PC-9 (cell line): ENCODE measurements at regions not wholly inside any gene's neighbourhood (a gene's known extent, or its start where the extent isn't known, plus 50 kb on each side); places are given as distances from the start of the nearest gene placed in this dataset.
A peak's percentile ranks its signal among the peaks of the same experiment; 100 is the strongest.

Experiments
- BruUV-seq: library from RNA; stranded (reverse); fragments of 400-500 nt; replicated peaks from 2 replicates; lab custom pipeline; 2021; lab: Mats Ljungman, UMichigan
- CTCF ChIA-PET: fragments of 300-600 bp; sonication (Branson Sonifier 250); formaldehyde crosslinking; loops from one replicate; lab custom pipeline; 2022; ENCODE audit warnings: antibody characterized with exemption; lab: Charles Lee
- POLR2A ChIA-PET: fragments of 300-600 bp; sonication (Branson Sonifier 250); formaldehyde crosslinking; loops from one replicate; lab custom pipeline; 2022; ENCODE audit warnings: antibody characterized with exemption; ENCODE audit not compliant: unreplicated experiment; lab: Charles Lee
- DNase-seq, 2 experiments: peaks; one replicate each; pipeline versions ENCODE4 v3.0.0 to v3.0.0-alpha.2; 2015 to 2022; ENCODE audit warnings: mixed read lengths in 1 of 2
- H2AFZ ChIP-seq: fragments of 200-600 bp; sonication (generic); 2 replicates; pipeline ENCODE4 v1.8.1; 2017; ENCODE audit warnings: antibody characterized with exemption
- H3F3A ChIP-seq: fragments of 200-600 bp; sonication (generic); 2 replicates; pipeline ENCODE4 v1.8.1; 2017; ENCODE audit warnings: antibody characterized with exemption, mild to moderate bottlenecking, low read depth; ENCODE audit not compliant: insufficient read depth
- H3K27ac ChIP-seq: fragments of 200-600 bp; sonication (generic); 2 replicates; pipeline ENCODE4 v1.6.1; 2016; ENCODE audit warnings: mixed run types
- H3K27me3 ChIP-seq: fragments of 200-600 bp; sonication (generic); 2 replicates; pipeline ENCODE4 v1.6.1; 2016; ENCODE audit warnings: low read depth, mixed run types; ENCODE audit not compliant: insufficient read depth
- H3K36me3 ChIP-seq: fragments of 200-600 bp; sonication (generic); 2 replicates; pipeline ENCODE4 v1.6.1; 2016; ENCODE audit warnings: low read depth, mixed run types
- H3K4me1 ChIP-seq: fragments of 200-600 bp; sonication (generic); replicated peaks from 2 replicates; pipeline ENCODE4 v1.6.1; 2016; ENCODE audit warnings: mixed run types; ENCODE audit not compliant: insufficient read depth
- H3K4me2 ChIP-seq: fragments of 200-600 bp; sonication (generic); 2 replicates; pipeline ENCODE4 v1.6.1; 2017; ENCODE audit warnings: mixed run types
- H3K4me3 ChIP-seq: fragments of 200-600 bp; sonication (generic); 2 replicates; pipeline ENCODE4 v1.6.1; 2016; ENCODE audit warnings: mixed run types
- H3K79me2 ChIP-seq: fragments of 200-600 bp; sonication (generic); 2 replicates; pipeline ENCODE4 v1.6.1; 2017; ENCODE audit warnings: low read depth, mixed run types
- H3K9me2 ChIP-seq: fragments of 200-600 bp; sonication (generic); 2 replicates; pipeline ENCODE4 v1.8.1; 2017; ENCODE audit warnings: mild to moderate bottlenecking; ENCODE audit not compliant: insufficient read depth
- H3K9me3 ChIP-seq: fragments of 200-600 bp; sonication (generic); 2 replicates; pipeline ENCODE4 v1.8.1; 2016; ENCODE audit warnings: low read depth; ENCODE audit not compliant: insufficient read depth
- H4K20me1 ChIP-seq: fragments of 200-600 bp; sonication (generic); 2 replicates; pipeline ENCODE4 v1.8.1; 2017; ENCODE audit not compliant: insufficient read depth
- EZH2 ChIP-seq: fragments of 200-600 bp; sonication (generic); IDR thresholded peaks from 2 replicates; pipeline ENCODE4 v1.8.0; 2017; ENCODE audit warnings: antibody characterized with exemption, low read depth
- intact Hi-C: fragments of 100-400 bp; cut with micrococcal nuclease; formaldehyde crosslinking; loops from one replicate; pipeline ENCODE4 v1.10.0; 2022; ENCODE audit not compliant: unreplicated experiment
- TF ChIP-seq, protein P1 (sequence below): fragments of 200-600 bp; sonication (generic); conservative IDR thresholded peaks from 2 replicates; pipeline ENCODE4 v1.6.1; 2017; ENCODE audit warnings: mixed run types, antibody characterized with exemption, mild to moderate bottlenecking, moderate library complexity

DNA sequence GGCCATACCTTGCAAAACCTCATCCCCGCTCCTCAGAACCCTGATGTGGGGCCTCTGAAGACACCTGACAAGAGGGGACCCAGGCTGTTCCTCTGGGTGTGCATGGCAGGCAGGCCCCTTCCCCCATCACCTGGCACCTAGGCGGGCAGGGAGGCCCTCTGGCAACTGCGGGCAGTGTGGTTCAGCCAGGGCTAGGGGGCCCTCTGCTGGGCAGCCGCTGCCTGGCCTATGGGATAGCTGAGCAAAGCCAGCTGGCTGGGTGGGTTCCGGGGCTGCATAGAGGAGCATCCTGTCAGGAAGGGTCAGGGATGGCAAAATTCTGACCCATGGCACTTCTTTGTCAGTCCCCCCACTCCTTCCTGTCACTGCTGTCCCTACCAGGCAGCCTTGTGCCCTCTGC lies 228.7 kb upstream of the ASIC2 start:
- Histone ChIP-seq H3K36me3 (no peaks in the 10 kb centered on the region), H2AFZ (no peak overlapping the region), H3K9me2 (no peaks in the 10 kb centered on the region), H3K79me2 (no peaks in the 10 kb centered on the region), H3K27ac (no peak overlapping the region), H4K20me1 (no peaks in the 10 kb centered on the region), H3K9me3 (no peaks in the 10 kb centered on the region), H3K4me3 (no peak overlapping the region), H3K4me1 (no peaks in the 10 kb centered on the region), H3K4me2 (no peak overlapping the region), H3F3A (no peaks in the 10 kb centered on the region), H3K27me3 (peaks cover 59% of the 10 kb centered on the region)
- CTCF ChIA-PET: no interaction called here
- TF ChIP-seq EZH2: no peak
- TF ChIP-seq, protein P1, sequence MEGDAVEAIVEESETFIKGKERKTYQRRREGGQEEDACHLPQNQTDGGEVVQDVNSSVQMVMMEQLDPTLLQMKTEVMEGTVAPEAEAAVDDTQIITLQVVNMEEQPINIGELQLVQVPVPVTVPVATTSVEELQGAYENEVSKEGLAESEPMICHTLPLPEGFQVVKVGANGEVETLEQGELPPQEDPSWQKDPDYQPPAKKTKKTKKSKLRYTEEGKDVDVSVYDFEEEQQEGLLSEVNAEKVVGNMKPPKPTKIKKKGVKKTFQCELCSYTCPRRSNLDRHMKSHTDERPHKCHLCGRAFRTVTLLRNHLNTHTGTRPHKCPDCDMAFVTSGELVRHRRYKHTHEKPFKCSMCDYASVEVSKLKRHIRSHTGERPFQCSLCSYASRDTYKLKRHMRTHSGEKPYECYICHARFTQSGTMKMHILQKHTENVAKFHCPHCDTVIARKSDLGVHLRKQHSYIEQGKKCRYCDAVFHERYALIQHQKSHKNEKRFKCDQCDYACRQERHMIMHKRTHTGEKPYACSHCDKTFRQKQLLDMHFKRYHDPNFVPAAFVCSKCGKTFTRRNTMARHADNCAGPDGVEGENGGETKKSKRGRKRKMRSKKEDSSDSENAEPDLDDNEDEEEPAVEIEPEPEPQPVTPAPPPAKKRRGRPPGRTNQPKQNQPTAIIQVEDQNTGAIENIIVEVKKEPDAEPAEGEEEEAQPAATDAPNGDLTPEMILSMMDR: 0 out of 2 replicates have a peak, but pooled peaks have one; percentile 30
- BruUV-seq: no TSS peak
- POLR2A ChIA-PET: no interaction called here
- intact Hi-C loops: no loop called here
- peak in 1 of 2 experiments; percentile 5 for DNase-seq

DNA sequence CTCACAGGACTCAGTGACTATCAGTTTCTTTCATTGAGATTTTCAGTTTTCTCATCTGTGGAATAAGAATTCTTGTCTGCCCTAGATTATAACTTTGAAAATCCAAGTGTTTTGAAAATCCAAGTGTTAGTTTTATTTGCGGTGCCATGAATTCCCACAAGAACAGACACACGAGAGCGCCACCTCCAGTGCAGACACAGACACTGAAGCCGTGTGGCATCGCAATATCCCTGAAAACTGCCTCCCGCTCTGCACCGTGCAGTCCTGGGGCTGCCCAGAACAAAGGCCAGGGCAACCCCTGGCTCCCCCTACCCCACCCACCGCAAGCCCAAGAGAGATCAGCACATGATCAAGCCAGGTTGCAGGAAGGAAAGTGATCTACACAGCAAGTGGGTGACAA lies 229.5 kb upstream of the ASIC2 start:
- intact Hi-C loops: no loop called here
- TF ChIP-seq, protein P1: no peak; the same call in 1 of the 2 replicates
- TF ChIP-seq EZH2: no peak
- H3K27me3 ChIP-seq: peaks cover 53% of the 10 kb centered on the region
- ChIA-PET POLR2A (no interaction called here), CTCF (interaction anchor here (0.6 kb wide), 1 partner anchor 104 kb away, joined by 4 read pairs; no protein-coding TSS in a partner anchor)
- H2AFZ ChIP-seq: no peak overlapping the region
- no peak overlapping the region for H3K4me2 ChIP-seq
- peaks cover 5% of the 10 kb centered on the region; the same call in 1 of the 2 replicates for H3K9me3 ChIP-seq
- no TSS peak for BruUV-seq
- H3K9me2 ChIP-seq: no peaks in the 10 kb centered on the region
- H3K4me1 ChIP-seq: no peaks in the 10 kb centered on the region
- no peaks in the 10 kb centered on the region for H3K79me2 ChIP-seq
- H4K20me1 ChIP-seq: no peaks in the 10 kb centered on the region
- H3K36me3 ChIP-seq: no peaks in the 10 kb centered on the region
- H3F3A ChIP-seq: no peaks in the 10 kb centered on the region
- H3K27ac ChIP-seq: no peak overlapping the region
- no peak overlapping the region for H3K4me3 ChIP-seq
- DNase-seq: no peak

DNA sequence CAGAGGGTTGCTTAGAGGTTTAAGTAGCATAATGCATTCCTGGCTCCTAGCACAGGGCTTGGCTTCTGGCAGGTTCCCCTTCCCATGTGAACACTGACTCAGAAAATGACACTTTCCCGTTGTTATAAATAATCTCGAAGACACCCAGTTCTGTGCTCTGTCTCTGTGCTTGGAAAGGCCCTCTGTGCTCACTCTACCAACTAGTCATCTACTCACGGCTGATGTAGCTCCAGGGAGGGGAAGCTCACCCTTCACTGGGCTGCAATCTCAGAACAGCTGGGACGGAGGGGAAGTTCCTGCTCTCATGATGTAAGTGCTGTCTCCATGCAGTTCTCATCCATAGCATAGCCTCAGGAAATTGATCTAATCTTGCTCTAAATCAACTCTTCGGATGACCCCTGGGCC lies 230.5 kb upstream of the ASIC2 start:
- BruUV-seq: no TSS peak
- Histone ChIP-seq H3K79me2 (no peaks in the 10 kb centered on the region), H3K27ac (no peak overlapping the region), H3K4me3 (no peak overlapping the region), H3K36me3 (no peaks in the 10 kb centered on the region), H2AFZ (no peak overlapping the region), H3K4me1 (no peaks in the 10 kb centered on the region), H3K27me3 (peaks cover 45% of the 10 kb centered on the region), H3K9me3 (peaks cover 6% of the 10 kb centered on the region; the same call in 1 of the 2 replicates), H3K4me2 (no peak overlapping the region), H3K9me2 (no peaks in the 10 kb centered on the region), H3F3A (no peaks in the 10 kb centered on the region), H4K20me1 (no peaks in the 10 kb centered on the region)
- no peak for DNase-seq
- POLR2A ChIA-PET: no interaction called here
- intact Hi-C loops: no loop called here
- TF ChIP-seq, protein P1: no peak
- no peak for TF ChIP-seq EZH2
- CTCF ChIA-PET: no interaction called here
